A673 (cell line): ENCODE measurements at regions not wholly inside any gene's neighbourhood (a gene's known extent, or its start where the extent isn't known, plus 50 kb on each side); places are given as distances from the start of the nearest gene placed in this dataset.

ENCODE experiments used
- CTCF ChIP-seq: fragments of 300-800, 200-600 bp; sonication (generic); conservative IDR thresholded peaks from 2 replicates; pipeline ENCODE4 v1.5.1; 2017; ENCODE audit warnings: low read depth, mild to moderate bottlenecking, antibody characterized with exemption, low read length, moderate library complexity, mixed read lengths
- EZH2 ChIP-seq: fragments of 200-600 bp; sonication (generic); IDR thresholded peaks from 2 replicates; pipeline ENCODE4 v1.6.1; 2017; ENCODE audit warnings: borderline replicate concordance, low read depth, mild to moderate bottlenecking, mixed read lengths, antibody characterized with exemption, low read length; ENCODE audit not compliant: poor library complexity, severe bottlenecking

- TF ChIP-seq CTCF = no peak
- no peak for TF ChIP-seq EZH2
Observed at GRCh38 chr6:133012774-133013173, 198.4 kb downstream of the RPS12 start.
